A204.1 (cell line): ENCODE measurements at regions not wholly inside any gene's neighbourhood (a gene's known extent, or its start where the extent isn't known, plus 50 kb on each side); places are given as distances from the start of the nearest gene placed in this dataset.
"Not testable (repeated sequence)": the region's sequence is repeated elsewhere in the genome, so short reads cannot be mapped to it uniquely, and the experiment has no call there.

ENCODE experiments used
- FAIRE-seq: peaks from 2 replicates; lab custom pipeline; 2012; peaks lifted over from hg19 to GRCh38; lab: Jason Lieb, UNC

DNA sequence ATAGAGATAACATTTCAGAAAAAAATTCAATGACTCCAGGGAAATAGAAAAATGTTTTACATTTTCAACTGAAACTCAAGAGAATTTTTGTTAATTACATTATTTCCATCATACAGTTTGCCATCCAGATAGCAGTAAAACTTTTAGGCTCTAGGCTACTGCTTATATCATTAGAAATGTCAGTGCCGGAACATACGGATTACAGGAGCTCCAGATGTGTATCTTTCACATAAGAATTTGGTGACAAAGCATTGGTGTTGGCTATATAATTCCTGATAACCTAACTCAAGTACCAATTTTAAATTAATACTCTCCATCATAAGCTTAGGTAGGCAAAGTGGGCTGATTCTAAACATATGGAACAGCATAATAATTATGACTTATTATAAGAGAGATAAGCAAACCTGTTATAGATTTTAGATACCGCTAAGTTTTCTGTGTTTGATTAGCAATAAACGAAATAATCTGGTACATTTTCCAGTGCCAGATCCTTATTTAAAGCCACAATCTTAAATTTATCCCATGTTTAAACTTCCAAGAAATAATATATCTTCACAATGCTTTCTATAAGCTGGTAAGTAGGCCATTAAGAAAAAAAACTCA is 637.9 kb downstream of the NXPH1 start:
- no peak for FAIRE-seq

DNA sequence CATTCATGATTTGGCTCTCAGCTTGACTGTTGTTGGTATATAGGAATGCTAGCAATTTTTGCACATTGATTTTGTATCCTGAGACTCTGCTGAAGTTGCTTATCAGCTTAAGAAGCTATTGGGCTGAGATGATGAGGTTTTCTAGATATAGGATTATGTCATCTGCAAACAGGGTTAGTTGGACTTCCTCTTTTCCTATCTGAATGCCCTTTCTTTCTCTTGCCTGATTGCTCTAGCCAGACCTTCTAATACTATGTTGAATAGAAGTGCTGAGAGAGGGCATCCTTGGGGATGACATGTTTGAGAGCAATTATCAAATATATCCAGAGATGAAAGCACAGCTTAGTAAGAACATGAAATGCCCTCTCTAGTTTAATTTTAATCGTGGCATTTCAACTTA is 642.4 kb downstream of the NXPH1 start:
- FAIRE-seq, result not testable (repeated sequence)

GRCh38 chr7:9082203-9082602 is 648.8 kb downstream of the NXPH1 start:
- FAIRE-seq, result no peak

GRCh38 chr7:9083837-9084236 is 650.4 kb downstream of the NXPH1 start:
- FAIRE-seq, result no peak

DNA sequence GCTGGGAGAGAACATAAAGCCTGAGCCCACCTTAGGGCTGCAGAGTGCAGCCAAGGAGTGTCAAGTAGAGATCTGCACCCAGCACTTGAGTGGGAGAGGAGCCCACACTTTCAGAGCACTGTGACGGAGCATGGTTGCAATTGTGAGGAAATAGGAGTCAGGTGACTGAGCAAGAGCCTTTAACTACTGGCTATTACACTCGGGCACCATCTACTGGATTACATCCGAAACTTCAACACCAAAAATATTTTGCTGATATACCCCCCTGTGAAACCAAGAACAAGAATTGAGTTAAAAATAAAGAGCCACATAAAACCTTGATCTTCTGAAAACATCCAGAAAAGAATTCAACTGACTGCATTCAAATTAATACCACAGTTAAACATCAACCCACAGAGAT is 657.9 kb downstream of the NXPH1 start:
- no peak for FAIRE-seq

DNA sequence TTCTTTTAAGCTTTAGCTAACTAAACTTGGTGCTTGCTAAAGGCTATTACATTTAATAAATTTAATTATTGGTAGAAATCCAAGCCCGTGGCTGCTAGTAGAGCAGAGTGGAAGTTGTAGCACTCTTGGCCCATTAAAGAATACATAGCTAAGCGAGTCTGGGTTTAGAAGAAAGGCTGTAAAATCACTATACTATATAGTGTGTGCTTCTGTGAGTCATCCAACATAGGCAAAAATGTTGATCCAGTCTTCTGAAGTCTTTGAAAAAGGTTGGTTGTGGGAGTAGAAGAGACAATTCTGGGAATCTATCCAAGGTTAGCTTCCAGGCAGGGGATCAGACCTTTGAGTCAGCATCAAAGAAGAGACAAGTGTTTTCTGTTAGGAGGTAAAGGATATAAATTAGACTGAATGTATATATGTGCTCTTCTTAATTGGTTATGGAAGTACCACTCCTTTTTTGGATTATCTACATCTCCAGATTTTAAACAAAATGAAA is 664.2 kb downstream of the NXPH1 start:
- no peak for FAIRE-seq

DNA sequence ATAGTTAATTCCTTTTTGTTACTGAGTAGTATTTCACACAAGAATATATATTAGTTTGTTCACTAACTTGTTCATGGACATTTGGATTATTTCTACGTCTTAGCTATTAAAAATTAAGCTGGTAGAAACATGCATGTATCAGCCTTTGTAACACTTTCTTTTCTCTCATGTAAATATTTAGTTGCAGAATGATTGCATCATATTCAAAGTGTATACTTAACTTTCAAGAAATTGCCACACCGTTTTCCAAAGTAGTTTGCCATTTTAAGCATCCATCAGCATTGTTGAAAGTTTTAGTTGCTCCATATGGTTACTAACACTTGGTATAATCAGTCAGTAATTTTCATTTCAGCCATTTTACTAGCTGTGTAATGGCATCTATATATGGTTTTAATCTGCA is 666.9 kb downstream of the NXPH1 start:
- no peak for FAIRE-seq

- peak; percentile 19 for FAIRE-seq
Measured at GRCh38 chr7:9102846-9103245, 669.4 kb downstream of the NXPH1 start.

DNA sequence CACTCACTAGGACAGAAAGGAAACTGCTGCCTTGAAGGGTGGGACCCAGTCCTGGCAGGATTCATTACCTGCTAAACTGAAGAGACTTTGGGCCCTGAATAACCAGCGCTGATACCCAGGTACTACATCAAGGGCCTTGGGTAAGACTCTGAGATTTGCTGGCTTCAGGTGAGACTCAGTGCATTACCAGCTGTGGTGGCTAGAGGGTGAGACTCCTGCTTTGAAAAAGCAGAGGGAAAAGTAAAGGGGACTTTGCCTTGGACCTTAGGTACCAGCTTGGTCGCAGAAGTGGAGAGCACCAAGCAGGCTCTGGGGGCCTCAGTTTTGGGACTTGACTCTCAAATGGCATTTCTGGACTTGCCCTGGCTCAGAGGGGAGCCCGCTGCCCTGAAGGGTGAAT is 673.3 kb downstream of the NXPH1 start:
- no peak for FAIRE-seq

DNA sequence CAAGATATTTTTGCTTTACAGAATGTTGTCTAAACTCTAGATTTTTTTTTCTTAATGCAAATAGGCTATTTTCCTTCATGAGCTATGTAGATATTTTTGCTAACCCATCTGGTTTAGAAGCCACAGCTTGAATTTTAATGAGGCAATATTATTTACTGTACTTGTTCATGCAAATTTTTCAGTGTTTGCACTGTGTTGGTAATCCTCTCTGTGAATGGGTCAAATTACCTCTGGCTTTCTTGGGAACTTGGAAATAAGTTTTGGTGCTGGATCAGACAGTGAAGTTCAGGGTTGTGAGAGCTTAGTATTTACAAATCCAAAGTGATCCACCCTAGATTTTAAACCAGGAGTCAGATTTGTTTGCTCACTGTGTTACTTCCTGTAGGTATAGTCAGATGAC is 686.9 kb downstream of the NXPH1 start:
- no peak for FAIRE-seq

DNA sequence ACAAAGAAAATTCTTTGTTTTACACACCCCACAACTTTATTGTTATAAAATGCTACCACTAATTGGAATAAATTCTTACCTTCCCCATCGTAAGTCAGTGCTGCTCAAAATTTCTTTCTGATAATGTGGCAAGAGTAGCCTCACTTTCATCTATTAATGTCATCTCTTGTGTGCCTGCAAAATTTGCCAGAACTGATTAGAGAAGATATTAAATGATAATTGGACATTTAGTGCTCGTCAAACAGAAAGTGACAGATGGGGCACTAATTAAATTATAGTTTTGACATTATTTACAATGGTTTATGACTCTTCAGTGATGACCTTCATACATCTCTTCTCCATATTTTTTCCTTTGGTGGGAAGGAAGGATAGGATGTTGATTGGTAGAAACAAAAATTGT is 690.9 kb downstream of the NXPH1 start:
- FAIRE-seq, result no peak

GRCh38 chr7:9125246-9125645 is 691.8 kb downstream of the NXPH1 start:
- FAIRE-seq, result no peak

DNA sequence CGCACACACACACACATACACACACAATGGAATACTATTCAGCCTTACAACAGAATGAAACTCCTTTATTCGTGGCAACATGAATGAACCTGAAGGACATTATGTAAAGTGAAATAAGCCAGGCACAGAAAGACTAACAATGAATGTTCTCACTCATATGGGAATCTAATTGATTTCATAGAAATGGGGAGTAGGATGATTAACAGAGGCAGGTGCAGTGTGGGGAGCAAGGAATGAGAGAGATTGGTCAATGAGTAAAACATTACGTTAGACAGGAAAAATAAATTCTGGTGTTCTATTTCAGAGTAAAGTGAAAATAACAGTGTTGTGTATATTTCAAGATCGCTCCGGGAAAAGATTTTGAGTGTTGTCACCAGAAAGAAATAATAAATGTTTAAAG is 694.5 kb downstream of the NXPH1 start:
- FAIRE-seq, result no peak

DNA sequence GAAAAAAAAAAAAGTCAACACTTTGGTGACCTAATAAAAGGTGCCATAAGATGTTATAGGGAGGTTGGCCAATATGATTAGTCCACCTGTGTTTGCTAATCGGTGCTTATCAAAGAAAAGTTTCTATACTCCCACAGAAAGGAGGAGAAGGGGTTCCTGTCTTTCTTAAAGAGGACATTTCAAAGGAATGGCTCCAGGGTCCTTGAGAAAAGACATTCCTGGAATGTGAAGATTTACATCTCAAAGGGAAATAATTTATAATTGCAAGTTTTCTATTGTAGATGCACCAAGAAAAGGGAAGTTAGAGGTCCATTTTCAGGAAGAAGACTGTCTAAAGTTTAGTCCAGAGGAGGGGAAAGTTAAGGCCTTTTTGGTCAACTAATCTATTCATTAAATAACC is 715.3 kb downstream of the NXPH1 start:
- no peak for FAIRE-seq

GRCh38 chr7:9149499-9150082 is 716.2 kb downstream of the NXPH1 start:
- FAIRE-seq, result no peak

DNA sequence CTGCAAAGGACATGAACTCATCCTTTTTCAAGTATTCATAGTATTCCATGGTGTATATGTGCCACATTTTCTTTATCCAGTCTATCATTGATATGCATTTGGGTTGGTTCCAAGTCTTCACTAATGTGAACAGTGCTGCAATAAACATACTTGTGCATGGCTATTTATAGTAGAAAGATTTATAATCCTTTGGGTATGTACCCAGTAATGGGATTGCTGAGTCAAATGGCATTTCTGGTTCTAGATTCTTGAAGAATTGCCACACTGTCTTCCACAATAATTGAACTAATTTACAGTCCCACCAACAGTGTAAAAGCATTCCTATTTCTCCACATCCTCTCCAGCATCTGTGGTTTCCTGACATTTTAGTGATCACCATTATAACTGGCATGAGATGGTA is 730.3 kb downstream of the NXPH1 start:
- not testable (repeated sequence) for FAIRE-seq

GRCh38 chr7:9175871-9176270 is 742.5 kb downstream of the NXPH1 start:
- FAIRE-seq, result no peak

GRCh38 chr7:9181356-9181755 is 747.9 kb downstream of the NXPH1 start:
- no peak for FAIRE-seq

- FAIRE-seq, result no peak
Measured at GRCh38 chr7:9186730-9187129, 753.3 kb downstream of the NXPH1 start.

- no peak for FAIRE-seq
Measured at GRCh38 chr7:9189703-9190102, 756.3 kb downstream of the NXPH1 start.

GRCh38 chr7:9192969-9193368 is 759.6 kb downstream of the NXPH1 start:
- no peak for FAIRE-seq

DNA sequence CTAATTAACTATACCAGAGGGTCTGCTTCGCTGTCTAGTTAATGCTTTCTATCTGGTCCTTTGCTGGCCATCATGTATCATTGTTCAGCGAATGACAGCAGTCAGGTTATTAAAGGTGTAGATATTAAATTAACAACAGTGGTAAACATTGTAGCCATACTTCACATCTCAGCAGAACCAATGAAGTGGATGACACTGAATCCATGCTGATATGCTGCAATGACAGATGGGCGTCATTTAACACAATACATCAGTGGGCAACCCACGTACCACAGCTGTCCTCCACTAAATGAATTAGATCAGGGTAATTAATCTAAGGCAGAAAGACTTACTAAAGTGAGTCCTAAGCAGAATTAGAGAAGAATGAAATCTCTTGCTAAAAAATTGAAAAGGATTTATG is 767.2 kb downstream of the NXPH1 start:
- FAIRE-seq, result no peak

- no peak for FAIRE-seq
Measured at GRCh38 chr7:9201928-9202327, 768.5 kb downstream of the NXPH1 start.

DNA sequence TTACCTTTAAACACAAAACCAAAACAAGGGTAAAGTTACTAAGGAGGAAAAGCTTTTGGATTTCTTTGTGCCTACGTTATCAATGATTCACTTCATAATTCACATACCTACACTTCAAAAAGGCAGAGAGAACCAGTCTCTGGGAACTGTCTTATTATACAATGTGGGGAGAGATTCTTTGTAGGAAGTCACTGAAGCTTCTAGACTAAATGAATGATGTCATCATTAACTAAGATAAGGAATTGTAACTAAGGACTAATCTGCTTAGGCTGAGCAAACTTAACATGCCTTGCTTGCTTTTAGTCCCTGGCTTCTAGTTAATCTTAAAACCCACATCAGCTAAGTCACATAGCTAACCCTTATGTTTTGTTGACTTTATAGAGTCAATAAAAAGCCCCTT is 771.2 kb downstream of the NXPH1 start:
- no peak for FAIRE-seq

GRCh38 chr7:9210114-9210513 is 776.7 kb downstream of the NXPH1 start:
- no peak for FAIRE-seq
